Prostate gland (tissue), 2 donors: ENCODE measurements at regions not wholly inside any gene's neighbourhood (a gene's known extent, or its start where the extent isn't known, plus 50 kb on each side); places are given as distances from the start of the nearest gene placed in this dataset.
A peak's percentile ranks its signal among the peaks of the same experiment; 100 is the strongest.

Source experiments
- CTCF ChIP-seq, 4 experiments: fragments of 200-600 bp in 2 of 4; fragments of 450-650 bp in 2 of 4; sonication (generic) in 2 of 4; IDR thresholded peaks; 1 replicate in 3 of 4; 2 replicates in 1 of 4; pipeline ENCODE4 v1.5.1; 2016 to 2019; ENCODE audit warnings: antibody characterized with exemption in 4 of 4, mild to moderate bottlenecking in 2 of 4, moderate library complexity in 2 of 4
- POLR2A ChIP-seq: fragments of 450-650 bp; IDR thresholded peaks from one replicate; pipeline ENCODE4 v1.6.1; 2016; ENCODE audit warnings: antibody characterized with exemption, mild to moderate bottlenecking
- POLR2AphosphoS5 ChIP-seq: sonication (generic); formaldehyde crosslinking; IDR thresholded peaks from one replicate; pipeline ENCODE4 v1.6.1; 2017; ENCODE audit warnings: antibody characterized with exemption

- TF ChIP-seq POLR2AphosphoS5 (peak; percentile 32), POLR2A (no peak), CTCF (IDR thresholded peaks at IDR 0.05) (no peak)
These were observed 153.8 kb downstream of the ERMARD start for GRCh38 chr6:169905041-169905807.
